CD14-positive monocyte (primary cell): ENCODE measurements at regions not wholly inside any gene's neighbourhood (a gene's known extent, or its start where the extent isn't known, plus 50 kb on each side); places are given as distances from the start of the nearest gene placed in this dataset.

Experiments used
- DNase-seq, 3 donors: peaks; one replicate each; pipeline ENCODE4 v3.0.0-alpha.2; 2011 to 2022
- H2AFZ ChIP-seq: 2 replicates; pipeline ENCODE4 v1.6.0; 2012; ENCODE audit warnings: mild to moderate bottlenecking, low read depth, low read length, inconsistent platforms; ENCODE audit not compliant: insufficient read depth, poor library complexity, severe bottlenecking
- H3K27ac ChIP-seq, 2 donors: 1 replicate in 1 of 2; 2 replicates in 1 of 2; pipeline ENCODE4 v1.5.1; 2012 to 2013; ENCODE audit warnings: low read length in 2 of 2, control low read depth in 1 of 2, inconsistent platforms in 1 of 2, low read depth in 1 of 2, mild to moderate bottlenecking in 1 of 2
- H3K27me3 ChIP-seq, 2 donors: one replicate each; pipeline versions ENCODE4 v1.6.0 to v1.6.1; 2011 to 2013; ENCODE audit warnings: low read length in 2 of 2; ENCODE audit not compliant: control insufficient read depth in 2 of 2, insufficient read depth in 2 of 2
- H3K36me3 ChIP-seq, 2 donors: replicated peaks in 1 of 2; 1 replicate in 1 of 2; 2 replicates in 1 of 2; pipeline versions ENCODE4 v1.5.1 to v1.6.1; 2012 to 2013; ENCODE audit warnings: low read length in 2 of 2, control low read depth in 1 of 2, inconsistent platforms in 1 of 2, mild to moderate bottlenecking in 1 of 2; ENCODE audit not compliant: insufficient read depth in 2 of 2, control insufficient read depth in 1 of 2
- H3K4me1 ChIP-seq, 2 donors: 1 replicate in 1 of 2; 2 replicates in 1 of 2; pipeline versions ENCODE4 v1.5.1 to v1.6.1; 2012 to 2013; ENCODE audit warnings: low read length in 2 of 2, control low read depth in 1 of 2, inconsistent platforms in 1 of 2, mild to moderate bottlenecking in 1 of 2, moderate library complexity in 1 of 2; ENCODE audit not compliant: insufficient read depth in 2 of 2, control insufficient read depth in 1 of 2
- H3K4me2 ChIP-seq: replicated peaks from 2 replicates; pipeline ENCODE3; 2012; ENCODE audit warnings: low read length, moderate library complexity, mild to moderate bottlenecking; ENCODE audit not compliant: poor library complexity, severe bottlenecking; ENCODE audit errors: extremely low read depth
- H3K4me3 ChIP-seq, 3 experiments: fragments of 200-600 bp in 1 of 3; sonication (generic) in 1 of 3; replicated peaks in 1 of 3; 1 replicate in 2 of 3; 2 replicates in 1 of 3; pipeline ENCODE4 v1.5.1; 2011 to 2013; ENCODE audit warnings: low read length in 3 of 3, mild to moderate bottlenecking in 3 of 3, control low read depth in 2 of 3, low read depth in 2 of 3, inconsistent platforms in 1 of 3, moderate library complexity in 1 of 3
- H3K79me2 ChIP-seq: 2 replicates; pipeline ENCODE4 v1.6.0; 2012; ENCODE audit warnings: mild to moderate bottlenecking, control low read depth, inconsistent platforms, low read length, moderate library complexity; ENCODE audit not compliant: insufficient read depth
- H3K9ac ChIP-seq: 2 replicates; pipeline ENCODE4 v1.6.0; 2017; ENCODE audit warnings: low read length, mild to moderate bottlenecking; ENCODE audit not compliant: insufficient read depth, poor library complexity, severe bottlenecking
- H3K9me3 ChIP-seq, 2 donors: replicated peaks in 1 of 2; 1 replicate in 1 of 2; 2 replicates in 1 of 2; pipeline versions ENCODE4 v1.5.1 to v1.6.1; 2012 to 2013; ENCODE audit warnings: low read length in 2 of 2, control low read depth in 1 of 2; ENCODE audit not compliant: control insufficient read depth in 1 of 2, insufficient read depth in 1 of 2
- H4K20me1 ChIP-seq: 2 replicates; pipeline ENCODE4 v1.6.0; 2012; ENCODE audit warnings: mild to moderate bottlenecking, low read length, control low read depth, moderate library complexity; ENCODE audit not compliant: insufficient read depth
- H3K27ac Mint-ChIP-seq, 7 donors: one replicate each; pipeline ENCODE4 v1.8.0; 2020; ENCODE audit warnings: mild to moderate bottlenecking in 7 of 7, mixed read lengths in 7 of 7, moderate library complexity in 6 of 7, inconsistent platforms in 2 of 7
- H3K27me3 Mint-ChIP-seq, 3 donors: one replicate each; pipeline ENCODE4 v1.8.0; 2021 to 2022; ENCODE audit warnings: low read depth in 3 of 3, mild to moderate bottlenecking in 3 of 3, mixed read lengths in 3 of 3, moderate library complexity in 3 of 3, inconsistent platforms in 1 of 3
- H3K36me3 Mint-ChIP-seq, 2 donors: one replicate each; pipeline ENCODE4 v1.8.0; 2020; ENCODE audit warnings: mixed read lengths in 2 of 2, inconsistent platforms in 1 of 2, mild to moderate bottlenecking in 1 of 2
- H3K4me1 Mint-ChIP-seq: one replicate; pipeline ENCODE4 v1.8.0; 2020; ENCODE audit warnings: mild to moderate bottlenecking, mixed read lengths
- H3K4me3 Mint-ChIP-seq, 2 donors: one replicate each; pipeline ENCODE4 v1.8.0; 2020; ENCODE audit warnings: mild to moderate bottlenecking in 2 of 2, mixed read lengths in 2 of 2, moderate library complexity in 1 of 2
- H3K9me3 Mint-ChIP-seq, 7 donors: one replicate each; pipeline ENCODE4 v1.8.0; 2020 to 2022; ENCODE audit warnings: mixed read lengths in 7 of 7, mild to moderate bottlenecking in 6 of 7, moderate library complexity in 6 of 7, inconsistent platforms in 2 of 7
- CTCF ChIP-seq: fragments of 200-600 bp; IDR thresholded peaks from one replicate; pipeline ENCODE4 v1.8.0; 2022; ENCODE audit warnings: antibody characterized with exemption, mild to moderate bottlenecking
- WGBS: methylation state at CpG from one replicate; pipeline ENCODE4 v1.1.5; 2013; ENCODE audit warnings: missing lambda C conversion rate; ENCODE audit not compliant: insufficient coverage; 5-methylcytosine and 5-hydroxymethylcytosine counted together
- intact Hi-C, 2 donors: fragments of 100-400 bp; cut with micrococcal nuclease; formaldehyde crosslinking; loops; one replicate each; pipeline versions ENCODE4 v1.15.0 to v1.15.1; 2023

- Histone ChIP-seq H3K79me2 (no peaks in the 10 kb centered on the region), H3K27me3 (no peaks in the 10 kb centered on the region), H3K4me2 (no peak overlapping the region), H3K4me3 (no peak overlapping the region), H3K4me1 (no peaks in the 10 kb centered on the region), H3K27ac (no peak overlapping the region), H3K36me3 (no peaks in the 10 kb centered on the region), H4K20me1 (no peaks in the 10 kb centered on the region), H3K9ac (no peak overlapping the region), H3K9me3 (no peaks in the 10 kb centered on the region), H2AFZ (no peak overlapping the region)
- 100% methylated on average over 1 of the region's 1 CpG for WGBS
- Mint-ChIP-seq H3K4me3 (no peak overlapping the region), H3K27me3 (peaks cover 0 to 4% (median 2%) of the 10 kb centered on the region in 3 donors), H3K27ac (no peak overlapping the region), H3K9me3 (peaks cover 0 to 5% (median 2%) of the 10 kb centered on the region in 7 donors), H3K36me3 (no peaks in the 10 kb centered on the region), H3K4me1 (peaks cover 2% of the 10 kb centered on the region)
- DNase-seq, result no peak
- intact Hi-C loops, result no loop called here
- TF ChIP-seq CTCF, result no peak
Measured at GRCh38 chr5:74216012-74216411, 424.5 kb downstream of the ENC1 start.

GRCh38 chr5:74212336-74212735, 428.2 kb downstream of the ENC1 start:
- no peaks in the 10 kb centered on the region for H3K36me3 Mint-ChIP-seq
- Histone ChIP-seq H3K27ac (no peak overlapping the region), H3K4me3 (no peak overlapping the region), H3K4me1 (no peaks in the 10 kb centered on the region), H3K4me2 (no peak overlapping the region), H4K20me1 (no peaks in the 10 kb centered on the region), H3K9me3 (no peaks in the 10 kb centered on the region), H3K36me3 (no peaks in the 10 kb centered on the region), H3K9ac (no peak overlapping the region), H3K79me2 (no peaks in the 10 kb centered on the region), H3K27me3 (no peaks in the 10 kb centered on the region), H2AFZ (no peak overlapping the region)
- peak in 2 of 3 donors; percentile 12 to 20 for DNase-seq
- no peak overlapping the region for H3K4me3 Mint-ChIP-seq
- peaks cover 2% of the 10 kb centered on the region for H3K4me1 Mint-ChIP-seq
- 34% methylated on average over 3 of the region's 5 CpGs for whole genome bisulfite sequencing
- intact Hi-C loops, result no loop called here
- no peaks in the 10 kb centered on the region for H3K9me3 Mint-ChIP-seq
- no peak overlapping the region for H3K27ac Mint-ChIP-seq
- H3K27me3 Mint-ChIP-seq, result peaks cover 0 to 4% (median 2%) of the 10 kb centered on the region in 3 donors
- TF ChIP-seq CTCF, result no peak
